C4-2B (cell line): ENCODE measurements at regions not wholly inside any gene's neighbourhood (a gene's known extent, or its start where the extent isn't known, plus 50 kb on each side); places are given as distances from the start of the nearest gene placed in this dataset.

Experiments
- ZFX ChIP-seq: fragments of 450-650 bp; IDR thresholded peaks from 2 replicates; pipeline ENCODE4 v1.6.1; 2017
- TF ChIP-seq, protein P1 (sequence below): fragments of 450-650 bp; conservative IDR thresholded peaks from 2 replicates; pipeline ENCODE4 v1.5.1; 2017; ENCODE audit warnings: mild to moderate bottlenecking

DNA sequence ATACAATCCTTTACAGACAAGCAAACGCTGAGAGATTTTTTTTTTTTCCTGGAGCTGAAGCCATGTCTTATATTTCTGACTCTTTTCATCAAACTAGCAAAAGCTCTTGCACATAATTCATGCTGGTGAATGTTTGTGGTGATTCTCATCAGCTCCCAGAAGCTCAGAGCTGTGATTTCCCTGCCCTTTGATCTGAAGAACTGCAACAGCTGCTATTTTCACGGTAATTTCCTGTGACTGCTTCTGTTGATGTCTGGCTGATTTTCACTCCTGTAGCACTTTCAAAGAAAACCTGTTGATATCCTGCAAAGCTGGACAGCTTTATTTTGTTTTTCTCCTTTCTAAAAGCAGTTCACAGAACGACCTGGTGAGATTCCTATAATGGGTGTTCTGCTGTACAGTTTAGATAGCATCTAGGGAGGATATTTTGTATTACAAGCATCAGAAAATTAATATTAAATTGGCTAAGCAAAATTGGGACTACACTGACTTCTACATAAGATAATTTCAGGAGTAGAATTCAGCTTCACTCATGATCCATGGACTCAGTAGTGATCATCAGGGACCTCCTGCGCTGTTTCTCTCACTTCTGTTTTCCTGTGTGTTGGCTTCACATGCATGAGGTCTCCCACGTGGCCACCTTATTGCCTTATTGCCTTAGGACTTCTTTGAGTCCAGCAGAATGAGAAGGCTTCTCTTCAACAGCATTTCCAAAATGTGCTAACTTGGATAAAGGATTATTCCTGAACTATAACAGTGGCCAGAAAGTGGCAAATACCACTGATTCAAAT lies 1111.6 kb upstream of the SORCS1 start:
- TF ChIP-seq, protein P1, sequence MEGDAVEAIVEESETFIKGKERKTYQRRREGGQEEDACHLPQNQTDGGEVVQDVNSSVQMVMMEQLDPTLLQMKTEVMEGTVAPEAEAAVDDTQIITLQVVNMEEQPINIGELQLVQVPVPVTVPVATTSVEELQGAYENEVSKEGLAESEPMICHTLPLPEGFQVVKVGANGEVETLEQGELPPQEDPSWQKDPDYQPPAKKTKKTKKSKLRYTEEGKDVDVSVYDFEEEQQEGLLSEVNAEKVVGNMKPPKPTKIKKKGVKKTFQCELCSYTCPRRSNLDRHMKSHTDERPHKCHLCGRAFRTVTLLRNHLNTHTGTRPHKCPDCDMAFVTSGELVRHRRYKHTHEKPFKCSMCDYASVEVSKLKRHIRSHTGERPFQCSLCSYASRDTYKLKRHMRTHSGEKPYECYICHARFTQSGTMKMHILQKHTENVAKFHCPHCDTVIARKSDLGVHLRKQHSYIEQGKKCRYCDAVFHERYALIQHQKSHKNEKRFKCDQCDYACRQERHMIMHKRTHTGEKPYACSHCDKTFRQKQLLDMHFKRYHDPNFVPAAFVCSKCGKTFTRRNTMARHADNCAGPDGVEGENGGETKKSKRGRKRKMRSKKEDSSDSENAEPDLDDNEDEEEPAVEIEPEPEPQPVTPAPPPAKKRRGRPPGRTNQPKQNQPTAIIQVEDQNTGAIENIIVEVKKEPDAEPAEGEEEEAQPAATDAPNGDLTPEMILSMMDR: no peak
- no peak for TF ChIP-seq ZFX
